Effector memory CD8-positive, alpha-beta T cell (primary cell): ENCODE measurements at regions not wholly inside any gene's neighbourhood (a gene's known extent, or its start where the extent isn't known, plus 50 kb on each side); places are given as distances from the start of the nearest gene placed in this dataset.

ENCODE experiments used
- ATAC-seq: fragments of 150-1000 bp; cut with Tn5 transposase; replicated peaks from 2 replicates; pipeline ENCODE4 v1.10.0; 2021; ENCODE audit warnings: mild to moderate bottlenecking, moderate library complexity
- DNase-seq, 3 experiments: peaks; one replicate each; pipeline ENCODE4 v3.0.0; 2021
- H3K27ac Mint-ChIP-seq, 2 donors: one replicate each; pipeline ENCODE4 v1.8.0; 2022; ENCODE audit warnings: mild to moderate bottlenecking in 2 of 2, mixed read lengths in 2 of 2, moderate library complexity in 2 of 2
- H3K27me3 Mint-ChIP-seq, 2 donors: one replicate each; pipeline ENCODE4 v1.8.0; 2022; ENCODE audit warnings: mixed read lengths in 2 of 2
- H3K36me3 Mint-ChIP-seq: one replicate; pipeline ENCODE4 v1.8.0; 2022; ENCODE audit warnings: mild to moderate bottlenecking, moderate library complexity, mixed read lengths; ENCODE audit not compliant: insufficient read depth
- H3K4me1 Mint-ChIP-seq, 2 donors: one replicate each; pipeline ENCODE4 v1.8.0; 2022; ENCODE audit warnings: low read depth in 2 of 2, mixed read lengths in 2 of 2
- H3K4me3 Mint-ChIP-seq, 2 donors: one replicate each; pipeline ENCODE4 v1.8.0; 2022; ENCODE audit warnings: mild to moderate bottlenecking in 2 of 2, mixed read lengths in 2 of 2, moderate library complexity in 2 of 2
- H3K9me3 Mint-ChIP-seq, 2 donors: one replicate each; pipeline ENCODE4 v1.8.0; 2022; ENCODE audit warnings: mixed read lengths in 2 of 2

DNA sequence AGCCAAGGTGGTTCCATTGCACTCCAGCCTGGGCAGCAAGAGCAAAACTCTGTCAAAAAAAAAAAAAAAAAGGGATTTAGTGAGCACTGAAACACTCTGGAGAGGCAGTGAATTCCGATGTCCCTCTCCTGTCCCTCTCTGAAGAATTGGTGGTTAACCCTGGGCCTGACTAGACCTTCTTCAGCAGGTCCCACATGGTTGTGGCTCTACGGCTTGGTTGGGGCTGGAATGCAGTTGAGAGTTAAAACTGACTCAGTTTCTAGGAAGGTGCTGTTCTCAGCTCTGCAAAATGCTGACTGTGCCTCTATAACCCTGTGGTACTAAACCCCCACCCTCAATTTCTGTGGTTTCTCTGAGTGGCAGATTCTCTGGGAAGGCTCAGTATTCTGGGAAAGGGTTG lies 173.3 kb downstream of the SEC16B start:
- no peak overlapping the region for H3K4me3 Mint-ChIP-seq
- no peak overlapping the region for H3K27ac Mint-ChIP-seq
- H3K27me3 Mint-ChIP-seq, result no peaks in the 10 kb centered on the region
- ATAC-seq (no peak), DNase-seq (no peak)
- H3K36me3 Mint-ChIP-seq, result no peaks in the 10 kb centered on the region
- no peaks in the 10 kb centered on the region for H3K4me1 Mint-ChIP-seq
- H3K9me3 Mint-ChIP-seq, result peaks cover 7 to 10% of the 10 kb centered on the region in 2 donors

DNA sequence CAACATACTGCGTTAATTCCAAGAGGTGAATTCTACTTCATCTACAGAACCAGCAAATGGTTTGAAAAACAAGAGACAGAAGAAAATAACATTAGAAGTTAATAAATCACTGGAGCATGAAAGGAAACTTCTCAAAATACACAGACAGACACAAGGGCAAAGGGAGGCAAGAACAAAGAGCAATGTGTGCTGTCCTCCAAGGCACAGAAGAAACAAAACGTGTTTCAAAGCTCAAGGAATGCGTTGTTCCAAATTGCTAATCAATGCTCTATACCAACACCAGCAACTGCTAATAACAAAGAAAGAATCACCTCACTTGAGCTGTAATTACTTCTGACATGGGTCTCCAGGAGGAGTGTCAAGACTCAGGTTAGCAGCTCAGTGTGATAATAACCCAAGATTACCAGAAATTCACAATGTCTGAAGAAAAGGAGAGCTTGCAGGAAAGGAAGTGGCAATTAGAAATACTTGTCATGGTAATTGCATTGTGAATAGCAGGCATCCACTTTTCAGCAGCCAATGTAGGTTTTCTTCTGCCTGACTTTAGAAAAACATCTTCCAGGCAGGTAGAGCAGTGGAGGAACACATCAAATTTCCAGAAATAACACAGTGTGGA lies 175.4 kb downstream of the SEC16B start:
- H3K9me3 Mint-ChIP-seq, result peaks cover 10 to 16% of the 10 kb centered on the region in 2 donors
- no peaks in the 10 kb centered on the region for H3K36me3 Mint-ChIP-seq
- DNase-seq (no peak), ATAC-seq (no peak)
- H3K4me3 Mint-ChIP-seq, result no peak overlapping the region
- H3K27me3 Mint-ChIP-seq, result no peaks in the 10 kb centered on the region
- H3K4me1 Mint-ChIP-seq, result no peaks in the 10 kb centered on the region
- H3K27ac Mint-ChIP-seq, result no peak overlapping the region

DNA sequence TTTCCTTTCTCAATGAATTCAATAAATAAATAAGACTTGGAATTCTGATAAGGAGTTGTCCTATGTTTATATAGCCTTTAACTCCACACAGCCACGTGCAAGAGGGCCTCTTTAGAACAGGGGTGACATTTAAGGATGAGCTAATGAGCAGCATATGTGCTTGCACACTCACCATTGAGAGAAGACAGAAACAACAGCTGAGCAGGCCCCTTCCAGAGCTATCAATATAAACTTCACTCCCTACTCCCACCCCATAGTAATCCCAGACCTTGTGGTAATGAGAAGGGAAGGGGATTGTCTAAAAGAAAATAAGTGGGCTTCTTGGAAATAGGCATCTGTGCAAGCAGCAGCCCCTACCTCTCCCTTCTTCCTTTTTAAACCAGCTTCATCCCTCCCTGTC lies 176.0 kb downstream of the SEC16B start:
- Mint-ChIP-seq H3K4me1 (no peaks in the 10 kb centered on the region), H3K36me3 (no peaks in the 10 kb centered on the region)

DNA sequence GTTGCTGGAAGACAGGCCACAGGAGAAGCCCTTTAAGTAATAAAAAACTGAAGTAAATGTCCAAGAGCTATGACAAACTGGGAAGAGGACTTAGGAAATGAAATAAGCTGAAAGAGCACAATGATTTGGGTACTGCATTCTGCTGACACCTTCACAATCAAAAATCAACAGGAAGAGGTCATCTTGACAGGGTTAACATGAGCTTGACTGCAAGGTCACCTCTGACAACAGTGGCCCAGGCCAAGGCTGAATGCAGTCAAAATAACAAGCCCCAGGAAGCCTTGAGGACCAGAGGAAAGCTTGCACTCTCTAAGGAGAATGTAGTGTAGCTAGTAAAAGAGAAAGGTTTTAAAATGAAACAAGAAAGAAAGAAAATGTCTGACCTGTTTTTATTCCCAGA lies 179.3 kb downstream of the SEC16B start:
- H3K4me1 Mint-ChIP-seq, result no peaks in the 10 kb centered on the region
- DNase-seq (no peak), ATAC-seq (no peak)
- no peak overlapping the region for H3K4me3 Mint-ChIP-seq
- H3K36me3 Mint-ChIP-seq, result no peaks in the 10 kb centered on the region
- H3K27ac Mint-ChIP-seq, result no peak overlapping the region
- H3K9me3 Mint-ChIP-seq, result peaks cover 14 to 28% of the 10 kb centered on the region in 2 donors
- no peaks in the 10 kb centered on the region for H3K27me3 Mint-ChIP-seq

More for the DNA sequence above, 176.0 kb downstream of the SEC16B start:
- Mint-ChIP-seq H3K27me3 (no peaks in the 10 kb centered on the region), H3K27ac (no peak overlapping the region), H3K4me3 (no peak overlapping the region), H3K9me3 (peaks cover 10 to 16% of the 10 kb centered on the region in 2 donors)
- no peak for ATAC-seq
- no peak for DNase-seq

DNA sequence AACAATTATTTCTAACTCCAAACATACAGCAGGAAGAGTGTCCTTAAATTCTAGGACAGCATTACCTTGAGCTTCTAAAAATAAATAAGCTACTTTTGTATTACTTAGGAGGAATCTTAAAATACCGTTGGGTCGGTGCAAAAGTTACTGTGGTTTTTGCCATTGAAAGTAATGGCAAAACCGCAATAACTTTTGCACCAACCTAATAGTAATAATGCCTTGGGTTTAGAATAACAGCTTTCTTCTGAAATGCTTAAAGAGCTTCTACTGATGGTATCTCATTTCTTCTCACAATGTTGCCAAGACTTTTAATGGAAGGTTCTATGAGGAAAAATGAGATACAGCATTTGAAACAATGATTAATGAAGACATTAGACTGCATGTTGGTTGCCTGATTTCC lies 179.9 kb downstream of the SEC16B start:
- H3K27ac Mint-ChIP-seq, result no peak overlapping the region
- H3K9me3 Mint-ChIP-seq, result peaks cover 14 to 28% of the 10 kb centered on the region in 2 donors
- H3K4me1 Mint-ChIP-seq, result no peaks in the 10 kb centered on the region
- H3K27me3 Mint-ChIP-seq, result no peaks in the 10 kb centered on the region
- no peaks in the 10 kb centered on the region for H3K36me3 Mint-ChIP-seq
- no peak overlapping the region for H3K4me3 Mint-ChIP-seq
- ATAC-seq, result no peak
- no peak for DNase-seq

DNA sequence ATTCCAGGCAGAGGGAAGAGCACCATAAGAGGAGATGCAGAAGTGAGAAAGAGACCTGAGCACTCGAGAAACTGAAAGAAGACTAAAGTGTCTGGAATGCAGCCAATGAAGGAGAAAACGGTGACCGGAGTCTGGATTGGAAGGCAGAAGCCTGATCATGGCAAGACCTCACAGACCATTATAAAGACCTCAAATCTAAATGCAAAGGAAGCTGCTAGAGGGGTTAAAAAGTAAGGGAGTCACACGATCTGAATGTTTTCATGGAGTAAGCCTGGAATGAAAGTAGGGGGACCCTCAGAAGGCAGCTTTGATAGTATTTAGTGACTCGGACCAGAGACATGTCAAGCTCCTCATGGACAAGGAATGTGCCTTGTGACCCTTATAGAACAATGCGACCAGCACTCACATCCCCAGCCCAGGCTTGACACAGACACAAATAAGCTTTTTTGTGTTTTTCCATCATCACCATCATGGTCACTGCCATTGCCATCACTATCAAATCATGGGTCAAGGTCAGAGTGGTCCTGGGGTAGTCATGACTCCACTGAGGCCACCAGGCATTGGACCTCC lies 183.6 kb downstream of the SEC16B start:
- no peak overlapping the region for H3K27ac Mint-ChIP-seq

DNA sequence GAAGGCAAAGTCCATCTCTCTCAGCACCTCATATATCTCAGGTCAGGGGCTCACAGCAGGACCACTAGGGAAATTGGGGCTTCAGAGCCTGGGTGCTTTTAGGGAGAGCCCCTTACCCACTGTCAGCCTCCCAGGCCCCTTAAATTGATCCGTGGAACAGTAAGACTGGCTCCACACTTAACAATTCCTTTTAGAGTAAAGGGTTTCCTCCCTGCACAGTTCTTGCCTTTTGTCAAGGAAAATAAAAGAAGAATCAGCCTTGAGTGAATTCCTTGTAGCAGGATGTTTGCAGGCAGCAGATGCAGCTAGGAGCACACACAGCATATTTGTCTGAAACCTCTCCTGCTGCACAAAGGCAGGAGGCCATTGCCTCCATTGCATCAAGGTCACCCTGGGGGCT lies 184.9 kb downstream of the SEC16B start:
- ATAC-seq (no peak), DNase-seq (no peak)
- Mint-ChIP-seq H3K27me3 (no peaks in the 10 kb centered on the region), H3K4me1 (no peaks in the 10 kb centered on the region), H3K9me3 (peaks cover 12 to 40% of the 10 kb centered on the region in 2 donors), H3K4me3 (no peak overlapping the region), H3K36me3 (no peaks in the 10 kb centered on the region), H3K27ac (no peak overlapping the region)

More for the DNA sequence above, 183.6 kb downstream of the SEC16B start:
- DNase-seq (no peak), ATAC-seq (no peak)
- Mint-ChIP-seq H3K9me3 (peaks cover 11 to 38% of the 10 kb centered on the region in 2 donors), H3K36me3 (no peaks in the 10 kb centered on the region), H3K4me1 (no peaks in the 10 kb centered on the region), H3K4me3 (no peak overlapping the region), H3K27me3 (no peaks in the 10 kb centered on the region)

DNA sequence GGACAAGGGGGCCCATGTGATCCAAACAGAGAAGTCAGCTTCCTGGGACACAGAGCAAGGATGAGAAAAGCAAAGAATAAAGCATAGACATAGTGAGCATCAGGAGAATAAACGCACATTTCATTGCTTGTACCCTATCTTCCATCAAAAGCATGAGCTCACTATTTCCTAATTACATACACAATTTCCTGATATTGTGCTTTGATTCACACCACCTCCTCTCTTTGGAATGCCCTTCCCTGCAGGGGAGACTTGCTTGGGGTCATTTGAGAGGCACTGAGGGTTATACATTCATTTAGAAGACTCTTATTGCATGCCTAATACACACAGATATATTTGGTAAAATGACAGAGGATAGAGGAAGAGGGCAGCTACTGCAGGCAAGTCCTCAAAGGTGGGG lies 185.4 kb downstream of the SEC16B start:
- Mint-ChIP-seq H3K4me3 (no peak overlapping the region), H3K36me3 (no peaks in the 10 kb centered on the region), H3K27me3 (no peaks in the 10 kb centered on the region), H3K4me1 (no peaks in the 10 kb centered on the region), H3K27ac (no peak overlapping the region), H3K9me3 (peaks cover 12 to 40% of the 10 kb centered on the region in 2 donors)
- DNase-seq (no peak), ATAC-seq (no peak)

DNA sequence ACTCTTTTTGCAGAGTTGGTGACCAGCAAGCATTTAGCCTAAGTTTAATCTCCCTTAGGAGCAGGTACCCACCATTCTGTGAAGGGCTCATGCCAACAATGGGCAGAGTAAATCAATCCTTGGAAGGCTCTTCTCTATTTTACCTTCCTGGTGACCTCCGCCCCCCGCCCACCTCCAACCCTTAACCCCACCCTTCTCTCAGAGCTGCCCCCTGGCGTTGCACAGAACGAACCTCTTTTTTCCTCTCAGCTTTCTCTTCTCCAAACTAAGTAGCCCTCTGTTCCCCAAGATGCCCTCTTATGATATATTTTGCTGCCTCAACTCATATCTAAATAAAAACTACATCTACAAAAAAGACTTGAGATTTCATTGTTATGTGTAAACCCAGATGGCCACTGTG lies 186.8 kb downstream of the SEC16B start:
- Mint-ChIP-seq H3K4me3 (no peak overlapping the region), H3K27me3 (no peaks in the 10 kb centered on the region), H3K9me3 (peaks cover 15 to 40% of the 10 kb centered on the region in 2 donors), H3K27ac (no peak overlapping the region), H3K4me1 (no peaks in the 10 kb centered on the region), H3K36me3 (no peaks in the 10 kb centered on the region)
- ATAC-seq (no peak), DNase-seq (no peak)

DNA sequence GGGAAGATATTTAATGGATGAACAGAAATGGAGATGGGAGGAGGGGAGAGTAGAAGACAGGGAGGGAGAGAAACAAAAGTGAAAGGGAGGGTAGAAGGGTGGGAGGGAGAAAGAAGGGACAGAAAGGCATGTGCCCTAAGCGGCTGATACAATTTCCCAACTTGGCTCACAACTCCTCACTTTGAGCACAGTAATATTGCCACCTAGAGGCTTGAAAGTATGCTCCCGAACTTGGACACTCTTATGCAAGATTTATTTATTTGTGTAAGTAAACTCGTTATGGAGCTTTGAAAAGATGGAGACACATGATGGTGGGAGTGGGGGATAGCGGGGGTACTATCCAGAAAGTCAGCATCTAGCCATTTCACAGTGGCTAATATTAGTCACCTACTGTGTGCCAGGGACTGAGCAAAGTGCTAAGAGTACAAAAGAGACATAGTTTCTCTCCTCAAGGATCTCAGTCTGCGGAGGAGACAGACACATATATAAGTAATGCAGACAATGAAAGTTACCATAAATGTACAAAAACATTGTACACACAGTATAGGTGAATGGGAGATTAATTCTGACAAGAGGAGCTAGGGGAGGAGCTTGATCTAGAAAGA lies 189.7 kb downstream of the SEC16B start:
- H3K27ac Mint-ChIP-seq, result no peak overlapping the region
- DNase-seq (no peak), ATAC-seq (no peak)
- no peaks in the 10 kb centered on the region for H3K27me3 Mint-ChIP-seq
- no peaks in the 10 kb centered on the region for H3K36me3 Mint-ChIP-seq
- no peak overlapping the region for H3K4me3 Mint-ChIP-seq
- H3K9me3 Mint-ChIP-seq, result peaks cover 12 to 22% of the 10 kb centered on the region in 2 donors
- H3K4me1 Mint-ChIP-seq, result no peaks in the 10 kb centered on the region

DNA sequence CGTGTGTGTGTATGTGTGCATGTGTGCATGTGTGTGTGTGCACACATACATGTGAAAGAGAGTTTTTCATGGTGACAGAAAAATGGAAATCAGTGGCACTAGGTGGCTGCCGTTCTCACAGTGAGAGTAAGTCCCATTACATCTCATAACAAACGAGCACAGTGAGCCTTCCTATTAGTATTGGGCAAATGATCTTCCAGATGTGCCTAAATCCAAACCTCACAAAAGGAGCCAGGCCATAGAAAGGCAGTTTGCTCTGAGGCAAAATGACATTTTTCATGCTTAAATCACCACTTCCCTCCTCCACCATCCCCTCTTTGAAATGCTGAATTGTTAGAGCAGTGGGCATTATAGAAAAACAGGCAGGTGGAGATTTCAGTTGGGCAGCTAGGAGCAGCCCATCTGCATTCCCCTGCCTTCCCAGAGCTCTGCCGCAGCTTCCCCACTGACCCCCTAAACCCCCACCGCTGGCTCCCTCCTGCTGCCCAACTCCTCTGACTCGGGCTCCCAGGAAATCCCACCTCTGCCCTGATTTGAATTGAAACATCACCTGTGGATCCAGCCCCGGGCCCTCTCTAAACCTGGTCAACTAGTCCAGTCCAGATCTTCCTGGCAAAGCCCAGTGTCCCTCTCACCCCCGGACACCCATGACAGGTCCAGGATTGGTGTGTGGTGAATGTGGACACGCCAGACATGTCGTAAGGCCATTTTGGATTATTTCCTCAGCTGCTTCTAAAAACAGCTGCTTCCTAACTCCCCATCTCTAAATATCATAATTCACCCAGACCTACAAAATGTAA lies 190.5 kb downstream of the SEC16B start:
- no peak for ATAC-seq
- Mint-ChIP-seq H3K9me3 (peaks cover 13 to 22% of the 10 kb centered on the region in 2 donors), H3K27me3 (no peaks in the 10 kb centered on the region), H3K4me1 (no peaks in the 10 kb centered on the region), H3K4me3 (no peak overlapping the region), H3K36me3 (no peaks in the 10 kb centered on the region), H3K27ac (no peak overlapping the region)
- no peak for DNase-seq

DNA sequence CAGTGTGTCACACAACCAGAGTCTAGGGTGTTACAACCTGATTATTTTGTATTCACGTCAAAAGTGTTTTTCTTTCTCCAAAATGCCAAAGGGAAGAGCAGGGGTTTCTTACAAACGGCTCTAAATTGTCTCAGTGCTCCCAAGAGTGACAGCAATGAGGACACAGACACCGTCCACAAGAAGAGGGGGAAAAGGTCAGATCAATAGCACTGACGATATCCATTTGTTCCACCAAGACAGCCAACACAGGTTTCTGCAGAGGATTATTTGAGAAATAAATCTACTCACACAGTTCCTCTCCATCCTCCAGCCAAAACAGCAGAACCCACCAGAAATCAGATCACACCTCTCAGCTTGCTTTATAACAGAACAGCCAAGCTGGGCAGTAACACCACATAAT lies 193.9 kb downstream of the SEC16B start:
- Mint-ChIP-seq H3K27ac (no peak overlapping the region), H3K9me3 (peaks cover 8 to 11% of the 10 kb centered on the region in 2 donors)

DNA sequence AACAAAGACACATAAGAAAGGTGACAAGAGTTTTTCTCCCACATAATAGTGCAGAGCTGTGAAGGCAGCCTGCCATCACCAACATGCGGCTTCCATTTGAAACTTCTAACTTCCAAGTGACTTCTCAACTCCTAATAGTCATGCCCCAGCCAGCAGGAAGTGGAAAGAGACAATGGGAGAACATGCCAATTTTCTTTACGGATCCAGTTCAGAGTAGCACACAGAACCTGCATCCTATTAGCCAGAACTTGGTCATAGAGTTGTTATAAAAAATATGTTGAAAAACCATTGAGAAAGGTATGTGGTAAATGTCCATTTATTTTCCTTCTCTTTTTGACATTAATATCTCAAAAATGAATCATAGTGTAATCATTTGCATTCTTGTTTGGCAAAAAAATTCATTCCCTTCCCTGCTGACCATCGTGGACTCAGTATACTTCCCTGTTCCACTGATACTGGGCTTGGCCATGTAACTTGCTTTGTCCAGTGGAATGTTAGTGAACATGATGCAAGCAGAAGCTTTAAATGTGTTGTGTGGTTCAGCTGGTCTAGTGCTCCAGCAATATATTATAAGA lies 197.4 kb downstream of the SEC16B start:
- H3K4me3 Mint-ChIP-seq, result no peak overlapping the region
- ATAC-seq (no peak), DNase-seq (no peak)
- H3K27ac Mint-ChIP-seq, result no peak overlapping the region
- H3K4me1 Mint-ChIP-seq, result no peaks in the 10 kb centered on the region
- peaks cover 7 to 11% of the 10 kb centered on the region in 2 donors for H3K9me3 Mint-ChIP-seq
- no peaks in the 10 kb centered on the region for H3K27me3 Mint-ChIP-seq
- H3K36me3 Mint-ChIP-seq, result no peaks in the 10 kb centered on the region

More for the DNA sequence above, 193.9 kb downstream of the SEC16B start:
- Mint-ChIP-seq H3K27me3 (no peaks in the 10 kb centered on the region), H3K4me1 (no peaks in the 10 kb centered on the region), H3K4me3 (no peak overlapping the region), H3K36me3 (no peaks in the 10 kb centered on the region)
- no peak for ATAC-seq
- DNase-seq, result no peak
